Neural progenitor cell (in vitro differentiated cells): ENCODE measurements at regions not wholly inside any gene's neighbourhood (a gene's known extent, or its start where the extent isn't known, plus 50 kb on each side); places are given as distances from the start of the nearest gene placed in this dataset.

Source experiments
- DNase-seq: peaks from one replicate; pipeline ENCODE4 v3.0.0-alpha.2; 2016; ENCODE audit warnings: low spot score
- H2AFZ ChIP-seq: fragments of 200-600 bp; sonication (generic); replicated peaks from 2 replicates; pipeline ENCODE4 v1.6.1; 2016; ENCODE audit warnings: antibody characterized with exemption
- H3F3A ChIP-seq: fragments of 200-600 bp; sonication (generic); 2 replicates; pipeline ENCODE4 v1.6.1; 2016; ENCODE audit warnings: antibody characterized with exemption, low read depth
- H3K27ac ChIP-seq: fragments of 200-600 bp; sonication (generic); 2 replicates; pipeline ENCODE4 v1.5.1; 2016; ENCODE audit warnings: mild to moderate bottlenecking
- H3K27me3 ChIP-seq: fragments of 200-600 bp; sonication (generic); 2 replicates; pipeline ENCODE4 v1.6.1; 2016; ENCODE audit warnings: mild to moderate bottlenecking, moderate library complexity
- H3K36me3 ChIP-seq: fragments of 200-600 bp; sonication (generic); 2 replicates; pipeline ENCODE4 v1.5.1; 2016
- H3K4me1 ChIP-seq: fragments of 200-600 bp; sonication (generic); 2 replicates; pipeline ENCODE4 v1.6.1; 2016; ENCODE audit warnings: mixed run types
- H3K4me2 ChIP-seq: fragments of 200-600 bp; sonication (generic); 2 replicates; pipeline ENCODE4 v1.6.1; 2016
- H3K4me3 ChIP-seq: fragments of 200-600 bp; sonication (generic); 2 replicates; pipeline ENCODE4 v1.5.1; 2016
- H3K79me2 ChIP-seq: fragments of 200-600 bp; sonication (generic); 2 replicates; pipeline ENCODE4 v1.6.1; 2016; ENCODE audit warnings: low read depth
- H3K9ac ChIP-seq: fragments of 200-600 bp; sonication (generic); 2 replicates; pipeline ENCODE4 v1.6.1; 2016
- H3K9me3 ChIP-seq: fragments of 200-600 bp; sonication (generic); 2 replicates; pipeline ENCODE4 v1.5.1; 2016; ENCODE audit warnings: low read depth
- H4K20me1 ChIP-seq: fragments of 200-600 bp; sonication (generic); 2 replicates; pipeline ENCODE4 v1.6.1; 2016; ENCODE audit warnings: low read depth
- H3K27ac Mint-ChIP-seq: 3 replicates; pipeline ENCODE4 v1.8.0; 2021; ENCODE audit warnings: mixed read lengths
- H3K27me3 Mint-ChIP-seq: 2 replicates; pipeline ENCODE4 v1.8.0; 2022; ENCODE audit warnings: low read depth, mild to moderate bottlenecking, inconsistent platforms, moderate library complexity, mixed read lengths; ENCODE audit not compliant: insufficient read depth
- H3K36me3 Mint-ChIP-seq: 3 replicates; pipeline ENCODE4 v1.8.0; 2021; ENCODE audit warnings: mixed read lengths
- H3K4me1 Mint-ChIP-seq: 3 replicates; pipeline ENCODE4 v1.8.0; 2021; ENCODE audit warnings: mixed read lengths
- H3K4me3 Mint-ChIP-seq: 3 replicates; pipeline ENCODE4 v1.8.0; 2021; ENCODE audit warnings: mild to moderate bottlenecking, moderate library complexity, mixed read lengths
- H3K9me3 Mint-ChIP-seq: 3 replicates; pipeline ENCODE4 v1.8.0; 2020; ENCODE audit warnings: mixed read lengths
- EZH2 ChIP-seq: fragments of 200-600 bp; sonication (generic); IDR thresholded peaks from 2 replicates; pipeline ENCODE4 v1.6.1; 2017; ENCODE audit warnings: antibody characterized with exemption, mild to moderate bottlenecking, moderate library complexity
- EZH2phosphoT487 ChIP-seq: fragments of 200-600 bp; sonication (generic); IDR thresholded peaks from 2 replicates; pipeline ENCODE4 v1.6.1; 2017; ENCODE audit warnings: antibody characterized with exemption
- TF ChIP-seq, protein P1 (sequence below): fragments of 200-600 bp; sonication (generic); IDR thresholded peaks from 2 replicates; pipeline ENCODE4 v1.5.1; 2017; ENCODE audit warnings: antibody characterized with exemption, mild to moderate bottlenecking

GRCh38 chr3:128553560-128553959, 60.6 kb upstream of the GATA2 start:
- no peak overlapping the region for H3K4me2 ChIP-seq
- H3K4me3 ChIP-seq, result no peak overlapping the region
- Mint-ChIP-seq H3K4me1 (peaks cover 10% of the 10 kb centered on the region), H3K27ac (peak overlapping the region; percentile 24), H3K36me3 (no peaks in the 10 kb centered on the region), H3K4me3 (no peak overlapping the region), H3K27me3 (peaks cover 7% of the 10 kb centered on the region), H3K9me3 (no peaks in the 10 kb centered on the region)
- peaks cover 30% of the 10 kb centered on the region for H3K27me3 ChIP-seq
- DNase-seq, result no peak
- H3K27ac ChIP-seq, result no peak overlapping the region
- no peak overlapping the region for H2AFZ ChIP-seq
- no peaks in the 10 kb centered on the region for H3K4me1 ChIP-seq
- H3K36me3 ChIP-seq, result no peaks in the 10 kb centered on the region
- H3K9ac ChIP-seq, result no peak overlapping the region
- TF ChIP-seq EZH2phosphoT487, result no peak
- no peaks in the 10 kb centered on the region for H3K79me2 ChIP-seq
- no peaks in the 10 kb centered on the region for H3F3A ChIP-seq
- H4K20me1 ChIP-seq, result no peaks in the 10 kb centered on the region
- H3K9me3 ChIP-seq, result no peaks in the 10 kb centered on the region

DNA sequence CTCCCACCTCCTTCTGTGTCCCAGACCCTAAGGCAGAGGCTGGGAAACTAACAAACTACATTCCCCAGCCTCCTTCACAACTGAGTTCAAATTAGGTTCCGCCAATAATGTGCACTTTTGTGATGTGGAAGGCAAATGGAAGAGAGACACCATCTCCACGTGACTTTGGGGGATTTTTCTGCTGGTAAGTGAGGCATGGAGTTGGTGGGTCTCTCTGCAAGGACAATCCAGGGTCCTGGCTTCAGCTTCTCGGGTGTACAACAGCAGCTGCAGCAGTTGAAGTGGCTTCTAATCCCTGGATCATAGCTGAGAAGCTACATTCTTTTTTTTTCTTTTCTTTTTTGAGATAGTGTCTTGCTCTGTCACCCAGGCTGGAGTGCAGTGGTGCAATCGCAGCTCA, 58.9 kb upstream of the GATA2 start:
- H3K79me2 ChIP-seq, result no peaks in the 10 kb centered on the region
- no peak for TF ChIP-seq EZH2
- TF ChIP-seq, protein P1, sequence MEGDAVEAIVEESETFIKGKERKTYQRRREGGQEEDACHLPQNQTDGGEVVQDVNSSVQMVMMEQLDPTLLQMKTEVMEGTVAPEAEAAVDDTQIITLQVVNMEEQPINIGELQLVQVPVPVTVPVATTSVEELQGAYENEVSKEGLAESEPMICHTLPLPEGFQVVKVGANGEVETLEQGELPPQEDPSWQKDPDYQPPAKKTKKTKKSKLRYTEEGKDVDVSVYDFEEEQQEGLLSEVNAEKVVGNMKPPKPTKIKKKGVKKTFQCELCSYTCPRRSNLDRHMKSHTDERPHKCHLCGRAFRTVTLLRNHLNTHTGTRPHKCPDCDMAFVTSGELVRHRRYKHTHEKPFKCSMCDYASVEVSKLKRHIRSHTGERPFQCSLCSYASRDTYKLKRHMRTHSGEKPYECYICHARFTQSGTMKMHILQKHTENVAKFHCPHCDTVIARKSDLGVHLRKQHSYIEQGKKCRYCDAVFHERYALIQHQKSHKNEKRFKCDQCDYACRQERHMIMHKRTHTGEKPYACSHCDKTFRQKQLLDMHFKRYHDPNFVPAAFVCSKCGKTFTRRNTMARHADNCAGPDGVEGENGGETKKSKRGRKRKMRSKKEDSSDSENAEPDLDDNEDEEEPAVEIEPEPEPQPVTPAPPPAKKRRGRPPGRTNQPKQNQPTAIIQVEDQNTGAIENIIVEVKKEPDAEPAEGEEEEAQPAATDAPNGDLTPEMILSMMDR, result no peak
- TF ChIP-seq EZH2phosphoT487, result no peak
- H3K9me3 ChIP-seq, result no peaks in the 10 kb centered on the region
- Mint-ChIP-seq H3K4me3 (no peak overlapping the region), H3K27ac (peak overlapping the region; percentile 86), H3K4me1 (peaks cover 12% of the 10 kb centered on the region), H3K36me3 (no peaks in the 10 kb centered on the region), H3K27me3 (peaks cover 7% of the 10 kb centered on the region), H3K9me3 (no peaks in the 10 kb centered on the region)
- H3K4me2 ChIP-seq, result no peak overlapping the region
- H2AFZ ChIP-seq, result no peak overlapping the region
- H4K20me1 ChIP-seq, result no peaks in the 10 kb centered on the region
- H3K27ac ChIP-seq, result no peak overlapping the region
- H3K36me3 ChIP-seq, result no peaks in the 10 kb centered on the region
- peaks cover 30% of the 10 kb centered on the region for H3K27me3 ChIP-seq
- no peak overlapping the region for H3K9ac ChIP-seq
- H3K4me3 ChIP-seq, result no peak overlapping the region
- no peaks in the 10 kb centered on the region for H3F3A ChIP-seq
- DNase-seq, result no peak
- H3K4me1 ChIP-seq, result no peaks in the 10 kb centered on the region

GRCh38 chr3:128551451-128551850, 58.5 kb upstream of the GATA2 start:
- Mint-ChIP-seq H3K4me1 (peaks cover 12% of the 10 kb centered on the region), H3K27me3 (peaks cover 7% of the 10 kb centered on the region), H3K36me3 (no peaks in the 10 kb centered on the region), H3K9me3 (no peaks in the 10 kb centered on the region), H3K4me3 (no peak overlapping the region), H3K27ac (no peak overlapping the region)
- H3K4me2 ChIP-seq, result no peak overlapping the region
- H3K79me2 ChIP-seq, result no peaks in the 10 kb centered on the region
- no peaks in the 10 kb centered on the region for H3F3A ChIP-seq
- no peak overlapping the region for H3K27ac ChIP-seq
- H2AFZ ChIP-seq, result no peak overlapping the region
- H3K36me3 ChIP-seq, result no peaks in the 10 kb centered on the region
- H3K4me3 ChIP-seq, result no peak overlapping the region
- H3K9ac ChIP-seq, result no peak overlapping the region
- H3K9me3 ChIP-seq, result no peaks in the 10 kb centered on the region
- TF ChIP-seq, protein P1, result no peak
- TF ChIP-seq EZH2 (no peak), EZH2phosphoT487 (no peak)
- DNase-seq, result no peak
- H3K27me3 ChIP-seq, result peaks cover 29% of the 10 kb centered on the region
- no peaks in the 10 kb centered on the region for H3K4me1 ChIP-seq
- H4K20me1 ChIP-seq, result no peaks in the 10 kb centered on the region

- Histone ChIP-seq H3K4me3 (no peak overlapping the region), H3K9ac (no peak overlapping the region), H3K27ac (no peak overlapping the region), H3K36me3 (no peaks in the 10 kb centered on the region), H3K9me3 (no peaks in the 10 kb centered on the region), H3K27me3 (peaks cover 20% of the 10 kb centered on the region), H3F3A (no peaks in the 10 kb centered on the region), H3K4me2 (no peak overlapping the region), H3K79me2 (no peaks in the 10 kb centered on the region), H3K4me1 (no peaks in the 10 kb centered on the region), H4K20me1 (no peaks in the 10 kb centered on the region), H2AFZ (no peak overlapping the region)
- Mint-ChIP-seq H3K9me3 (no peaks in the 10 kb centered on the region), H3K27ac (no peak overlapping the region), H3K4me3 (no peak overlapping the region), H3K36me3 (no peaks in the 10 kb centered on the region), H3K27me3 (peaks cover 5% of the 10 kb centered on the region), H3K4me1 (peaks cover 12% of the 10 kb centered on the region)
- TF ChIP-seq EZH2, result no peak
- TF ChIP-seq EZH2phosphoT487, result no peak
- TF ChIP-seq, protein P1, result no peak
- DNase-seq, result no peak
Observed at GRCh38 chr3:128550471-128551126, 57.6 kb upstream of the GATA2 start.
